ENCODE measurements at regions not wholly inside any gene's neighbourhood (a gene's known extent, or its start where the extent isn't known, plus 50 kb on each side); places are given as distances from the start of the nearest gene placed in this dataset.

DNA sequence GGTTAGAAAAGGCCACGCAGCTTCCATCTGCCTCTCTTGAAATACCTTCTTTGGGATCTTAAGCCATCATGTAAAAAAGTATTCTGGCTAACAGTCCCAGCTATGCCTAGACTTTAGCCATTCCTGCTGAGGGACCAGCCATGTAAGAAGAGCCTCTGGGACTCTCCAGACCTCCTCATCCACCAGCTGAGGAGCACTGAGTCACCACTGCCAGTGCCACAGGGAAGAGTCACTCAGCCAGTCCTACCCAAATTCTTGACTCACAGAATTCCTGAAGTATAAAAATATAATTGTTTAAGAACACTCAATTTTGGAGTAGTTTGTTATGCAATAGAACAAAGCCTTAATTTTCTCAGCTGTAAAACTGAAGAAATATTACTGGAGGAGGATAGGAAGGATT is 436.7 kb downstream of the ZEB2 start:
- no peak for DNase-seq

GRCh38 chr2:144082777-144083176 is 437.1 kb downstream of the ZEB2 start:
- no peak for DNase-seq

GRCh38 chr2:144082327-144082726 is 437.6 kb downstream of the ZEB2 start:
- no peak for DNase-seq

- no peak for DNase-seq
Measured at GRCh38 chr2:144081272-144081671, 438.6 kb downstream of the ZEB2 start.

- DNase-seq: no peak
Measured at GRCh38 chr2:144079803-144080202, 440.1 kb downstream of the ZEB2 start.

DNA sequence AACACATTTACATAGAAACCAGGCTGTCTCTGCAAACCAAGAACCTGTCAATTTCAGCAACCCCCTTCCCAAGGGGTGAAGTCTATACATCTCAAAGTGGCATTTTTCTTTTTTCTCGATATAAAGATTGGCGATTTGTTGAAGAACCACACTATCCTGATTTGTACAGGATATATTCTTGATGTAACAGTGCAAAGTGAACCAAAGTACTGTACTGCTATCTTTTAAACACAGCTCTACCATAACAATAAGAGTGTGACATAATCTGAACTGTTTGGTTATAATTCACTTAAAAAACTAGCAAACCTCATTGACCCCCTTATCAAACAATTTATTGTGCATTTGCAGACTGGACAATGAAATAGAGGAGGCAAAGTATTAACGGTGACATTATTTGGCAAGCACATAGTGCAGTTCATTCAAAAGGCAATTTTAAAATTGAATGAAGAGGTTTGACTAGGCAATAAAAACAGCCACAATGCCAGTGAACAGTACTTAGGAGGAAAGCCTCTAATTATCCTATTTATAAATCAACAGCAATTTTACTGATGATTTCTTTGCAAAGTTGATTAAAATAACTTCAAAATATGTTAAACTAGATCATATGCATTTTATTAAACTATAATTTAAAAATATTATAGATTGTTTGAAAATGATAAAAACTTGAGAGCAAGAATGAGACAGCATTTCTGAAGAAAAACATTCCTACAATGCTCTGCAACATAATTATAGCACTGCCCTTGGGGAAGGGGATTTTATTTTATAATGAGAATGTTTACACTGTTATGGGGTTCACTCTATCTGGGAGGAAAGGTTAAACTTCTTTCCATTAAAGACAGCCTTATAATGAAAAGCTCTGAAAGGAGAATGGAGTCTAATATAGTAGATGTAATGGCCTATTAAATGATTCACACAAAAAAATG is 440.9 kb downstream of the ZEB2 start:
- no peak for DNase-seq

GRCh38 chr2:144078106-144078505 is 441.8 kb downstream of the ZEB2 start:
- no peak for DNase-seq

- no peak for DNase-seq
Measured at GRCh38 chr2:144074450-144074849, 445.5 kb downstream of the ZEB2 start.

DNA sequence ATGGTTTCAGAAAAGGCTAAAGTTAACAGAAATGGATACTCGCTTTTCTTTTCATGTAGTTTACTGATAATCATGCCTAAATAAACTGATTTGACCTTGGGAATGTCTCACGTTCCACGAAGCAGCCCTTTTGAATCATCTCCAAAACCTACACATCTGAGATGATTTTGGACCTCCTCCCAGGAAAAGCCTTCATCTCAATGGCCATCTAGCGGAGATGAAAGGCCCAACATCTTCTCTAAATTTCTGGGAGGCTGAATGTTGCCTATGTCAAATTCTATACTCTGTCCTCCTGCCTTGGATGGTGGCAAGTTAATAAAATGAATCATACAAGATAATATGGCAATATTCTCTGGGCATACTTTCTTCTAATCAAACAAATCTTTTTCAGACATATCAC is 448.5 kb downstream of the ZEB2 start:
- DNase-seq: no peak

DNA sequence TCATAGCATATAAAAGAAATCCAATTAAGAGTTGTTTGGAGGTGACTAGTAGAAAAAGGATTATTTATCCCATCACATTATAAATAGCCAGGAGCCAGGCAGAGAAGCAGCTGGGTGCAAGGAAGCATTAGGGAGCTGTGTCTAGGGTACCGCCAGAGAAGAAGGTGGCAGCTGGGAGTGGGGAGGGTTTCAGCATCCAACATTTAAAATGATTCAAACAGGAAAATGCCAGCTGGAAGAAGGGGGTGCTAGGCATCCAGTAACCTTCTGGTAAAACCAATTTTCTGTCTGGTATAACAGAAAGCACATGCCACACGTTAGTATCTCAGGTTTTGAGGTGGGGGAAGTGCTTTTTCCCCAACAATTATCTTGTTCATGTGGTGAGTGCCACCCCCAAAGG is 452.4 kb downstream of the ZEB2 start:
- DNase-seq: no peak

- no peak for DNase-seq
Measured at GRCh38 chr2:144063602-144064001, 456.3 kb downstream of the ZEB2 start.

GRCh38 chr2:144054911-144055310 is 465.0 kb downstream of the ZEB2 start:
- no peak for DNase-seq

GRCh38 chr2:144052083-144052482 is 467.8 kb downstream of the ZEB2 start:
- DNase-seq: no peak

- no peak for DNase-seq
Measured at GRCh38 chr2:144049137-144049536, 470.8 kb downstream of the ZEB2 start.

DNA sequence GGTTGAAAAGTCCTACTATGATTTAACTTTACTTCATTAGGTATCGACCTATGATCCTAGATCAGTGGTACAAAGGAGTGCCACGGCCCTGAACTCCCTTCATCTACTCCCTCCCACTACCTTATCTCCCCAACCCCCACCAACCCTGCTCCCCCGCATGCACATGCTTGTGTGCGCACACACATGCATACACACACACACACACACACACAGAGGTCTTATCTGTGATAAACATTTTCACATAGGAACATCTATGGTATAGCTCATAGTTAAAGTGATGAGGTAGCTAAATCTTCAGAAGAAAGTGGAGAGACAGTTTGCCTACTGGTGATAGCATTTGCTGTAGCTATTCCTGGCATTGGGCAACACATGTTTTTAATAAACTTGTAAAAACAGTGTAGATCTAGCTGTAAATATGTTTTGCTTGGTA is 471.3 kb downstream of the ZEB2 start:
- no peak for DNase-seq

DNA sequence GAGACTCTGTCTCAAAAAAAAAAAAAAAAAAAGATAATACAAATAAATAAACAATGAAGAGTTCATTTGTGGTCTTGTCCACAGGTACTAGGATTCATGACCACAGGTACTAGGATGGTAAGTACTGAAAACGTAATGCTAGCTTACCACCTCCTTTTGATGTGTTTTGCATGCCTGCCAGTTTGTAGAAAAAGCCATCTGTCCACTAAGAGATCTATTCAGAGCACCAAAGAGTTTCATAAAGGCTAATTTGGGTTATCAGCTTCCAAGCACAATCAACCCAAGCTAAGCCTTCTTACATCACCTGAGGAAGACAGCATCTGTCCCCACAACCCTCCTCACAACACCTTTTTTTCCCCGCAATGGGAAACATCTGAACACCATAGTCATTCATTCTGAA is 477.2 kb downstream of the ZEB2 start:
- DNase-seq: no peak

- DNase-seq: no peak
Measured at GRCh38 chr2:144041612-144042011, 478.3 kb downstream of the ZEB2 start.

- no peak for DNase-seq
Measured at GRCh38 chr2:144040834-144041233, 479.1 kb downstream of the ZEB2 start.

DNA sequence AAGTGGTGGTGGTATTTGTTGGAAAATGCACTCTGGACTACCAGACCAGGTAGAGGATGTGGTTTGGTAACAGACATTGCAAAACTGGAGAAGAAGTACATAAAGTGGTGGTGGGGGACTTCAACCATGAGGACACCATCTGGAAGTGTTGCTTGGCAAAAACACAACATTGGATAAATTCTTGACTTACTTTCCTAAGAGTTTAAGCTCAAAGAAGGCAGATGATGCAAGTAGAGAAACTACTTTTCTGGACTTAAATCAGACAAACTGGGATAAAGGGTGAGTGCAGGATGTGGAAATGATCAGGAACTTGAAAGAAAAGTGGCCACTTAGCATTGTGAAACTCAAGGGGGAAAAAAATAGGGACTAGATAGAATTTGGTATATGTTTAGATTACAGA is 487.4 kb downstream of the ZEB2 start:
- no peak for DNase-seq

DNA sequence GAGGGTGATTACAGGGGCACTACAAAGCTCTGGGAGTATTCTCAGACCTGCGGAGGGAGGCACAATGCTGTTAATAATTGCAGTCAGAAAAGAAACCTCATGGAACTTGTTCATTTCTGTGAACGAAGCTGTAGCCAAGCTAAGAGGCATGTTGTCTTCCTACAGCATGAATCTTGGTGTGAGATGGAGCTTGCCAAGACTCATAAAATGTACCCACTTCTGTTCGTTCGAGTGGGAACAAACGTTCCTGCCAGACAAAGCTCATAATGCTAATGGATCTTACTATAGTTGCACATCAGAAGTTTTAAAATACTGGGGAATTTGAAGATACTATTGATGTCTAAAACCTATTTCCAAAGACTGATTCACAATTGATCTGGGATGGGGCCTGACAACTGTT is 489.1 kb downstream of the ZEB2 start:
- DNase-seq: peak in 1 of 56 donors; percentile 4

DNA sequence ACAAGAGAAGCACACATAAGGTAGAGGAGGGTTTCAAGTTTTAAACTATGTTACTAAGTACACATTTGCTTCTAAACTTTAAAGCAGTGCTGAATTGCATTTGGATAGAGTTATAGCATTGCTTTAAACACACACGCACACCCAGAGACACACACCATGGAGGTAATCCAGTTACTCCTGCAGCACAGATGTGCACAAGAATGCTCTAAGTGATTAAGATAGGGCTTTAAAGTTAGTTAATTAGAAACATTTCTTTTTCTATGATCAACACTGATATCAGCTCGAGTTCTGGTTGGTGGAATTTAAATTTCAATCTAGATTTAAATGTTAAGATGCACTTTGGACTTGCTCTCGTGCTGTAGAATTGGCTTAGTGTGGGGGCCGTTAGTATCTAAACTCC is 492.3 kb downstream of the ZEB2 start:
- no peak for DNase-seq

GRCh38 chr2:144026753-144027152 is 493.2 kb downstream of the ZEB2 start:
- DNase-seq: no peak

GRCh38 chr2:144020047-144020446 is 499.9 kb downstream of the ZEB2 start:
- DNase-seq: no peak

Measured in amygdala (tissue), 56 donors.